ENCODE measurements at regions not wholly inside any gene's neighbourhood (a gene's known extent, or its start where the extent isn't known, plus 50 kb on each side); places are given as distances from the start of the nearest gene placed in this dataset.

DNA sequence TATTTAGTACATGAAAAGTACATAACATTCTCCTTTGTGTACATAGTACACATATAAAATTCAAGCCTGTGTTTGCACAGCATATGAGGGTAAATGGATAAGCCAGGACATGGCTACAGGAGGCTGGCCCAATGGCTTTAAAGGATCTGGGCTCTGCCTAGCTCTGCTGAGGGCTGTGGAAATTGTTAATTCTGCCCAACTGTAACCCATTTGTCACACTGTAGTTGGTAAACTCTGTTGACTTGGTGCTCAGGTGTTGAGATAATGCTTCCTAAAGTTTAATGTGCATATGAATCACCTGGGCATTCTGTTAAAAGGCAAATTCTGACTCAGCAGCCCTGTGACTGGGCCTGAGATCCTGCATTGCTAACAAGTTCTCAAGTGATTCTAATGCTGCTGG lies 196.5 kb upstream of the ZPLD1 start:
- TF ChIP-seq, protein P1, sequence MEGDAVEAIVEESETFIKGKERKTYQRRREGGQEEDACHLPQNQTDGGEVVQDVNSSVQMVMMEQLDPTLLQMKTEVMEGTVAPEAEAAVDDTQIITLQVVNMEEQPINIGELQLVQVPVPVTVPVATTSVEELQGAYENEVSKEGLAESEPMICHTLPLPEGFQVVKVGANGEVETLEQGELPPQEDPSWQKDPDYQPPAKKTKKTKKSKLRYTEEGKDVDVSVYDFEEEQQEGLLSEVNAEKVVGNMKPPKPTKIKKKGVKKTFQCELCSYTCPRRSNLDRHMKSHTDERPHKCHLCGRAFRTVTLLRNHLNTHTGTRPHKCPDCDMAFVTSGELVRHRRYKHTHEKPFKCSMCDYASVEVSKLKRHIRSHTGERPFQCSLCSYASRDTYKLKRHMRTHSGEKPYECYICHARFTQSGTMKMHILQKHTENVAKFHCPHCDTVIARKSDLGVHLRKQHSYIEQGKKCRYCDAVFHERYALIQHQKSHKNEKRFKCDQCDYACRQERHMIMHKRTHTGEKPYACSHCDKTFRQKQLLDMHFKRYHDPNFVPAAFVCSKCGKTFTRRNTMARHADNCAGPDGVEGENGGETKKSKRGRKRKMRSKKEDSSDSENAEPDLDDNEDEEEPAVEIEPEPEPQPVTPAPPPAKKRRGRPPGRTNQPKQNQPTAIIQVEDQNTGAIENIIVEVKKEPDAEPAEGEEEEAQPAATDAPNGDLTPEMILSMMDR (IDR thresholded peaks at IDR 0.05), result no peak
- TF ChIP-seq POLR2A (IDR thresholded peaks at IDR 0.05), result no peak
